ENCODE measurements at regions not wholly inside any gene's neighbourhood (a gene's known extent, or its start where the extent isn't known, plus 50 kb on each side); places are given as distances from the start of the nearest gene placed in this dataset.

DNA sequence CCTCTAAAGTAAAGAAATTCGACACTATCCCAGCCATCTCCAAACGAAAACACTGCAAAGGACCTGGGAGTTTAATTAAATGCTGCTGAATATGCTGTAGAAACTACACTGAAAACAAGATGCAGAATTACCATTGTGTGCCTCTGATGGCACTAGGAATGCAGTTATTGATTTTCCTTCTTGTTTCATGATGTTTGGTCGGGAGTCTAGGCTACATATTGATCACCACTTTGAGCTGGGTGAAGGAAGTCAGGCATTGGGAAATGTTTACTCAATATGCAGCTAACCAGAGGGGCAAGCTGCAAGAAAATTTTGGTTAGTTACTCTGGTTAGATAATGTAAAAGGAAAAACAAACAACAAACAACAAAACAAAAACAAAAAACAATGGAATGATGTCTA, 650.7 kb upstream of the GALNTL6 start:
- TF ChIP-seq, protein P1, sequence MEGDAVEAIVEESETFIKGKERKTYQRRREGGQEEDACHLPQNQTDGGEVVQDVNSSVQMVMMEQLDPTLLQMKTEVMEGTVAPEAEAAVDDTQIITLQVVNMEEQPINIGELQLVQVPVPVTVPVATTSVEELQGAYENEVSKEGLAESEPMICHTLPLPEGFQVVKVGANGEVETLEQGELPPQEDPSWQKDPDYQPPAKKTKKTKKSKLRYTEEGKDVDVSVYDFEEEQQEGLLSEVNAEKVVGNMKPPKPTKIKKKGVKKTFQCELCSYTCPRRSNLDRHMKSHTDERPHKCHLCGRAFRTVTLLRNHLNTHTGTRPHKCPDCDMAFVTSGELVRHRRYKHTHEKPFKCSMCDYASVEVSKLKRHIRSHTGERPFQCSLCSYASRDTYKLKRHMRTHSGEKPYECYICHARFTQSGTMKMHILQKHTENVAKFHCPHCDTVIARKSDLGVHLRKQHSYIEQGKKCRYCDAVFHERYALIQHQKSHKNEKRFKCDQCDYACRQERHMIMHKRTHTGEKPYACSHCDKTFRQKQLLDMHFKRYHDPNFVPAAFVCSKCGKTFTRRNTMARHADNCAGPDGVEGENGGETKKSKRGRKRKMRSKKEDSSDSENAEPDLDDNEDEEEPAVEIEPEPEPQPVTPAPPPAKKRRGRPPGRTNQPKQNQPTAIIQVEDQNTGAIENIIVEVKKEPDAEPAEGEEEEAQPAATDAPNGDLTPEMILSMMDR (IDR thresholded peaks at IDR 0.05; ENCODE audit: insufficient read depth, low read length) = no peak
- no peak for TF ChIP-seq POLR2AphosphoS5 (IDR thresholded peaks at IDR 0.05; ENCODE audit: low read depth)
- TF ChIP-seq GABPA (IDR thresholded peaks at IDR 0.05; ENCODE audit: low read depth) = no peak
- TF ChIP-seq, protein P2, sequence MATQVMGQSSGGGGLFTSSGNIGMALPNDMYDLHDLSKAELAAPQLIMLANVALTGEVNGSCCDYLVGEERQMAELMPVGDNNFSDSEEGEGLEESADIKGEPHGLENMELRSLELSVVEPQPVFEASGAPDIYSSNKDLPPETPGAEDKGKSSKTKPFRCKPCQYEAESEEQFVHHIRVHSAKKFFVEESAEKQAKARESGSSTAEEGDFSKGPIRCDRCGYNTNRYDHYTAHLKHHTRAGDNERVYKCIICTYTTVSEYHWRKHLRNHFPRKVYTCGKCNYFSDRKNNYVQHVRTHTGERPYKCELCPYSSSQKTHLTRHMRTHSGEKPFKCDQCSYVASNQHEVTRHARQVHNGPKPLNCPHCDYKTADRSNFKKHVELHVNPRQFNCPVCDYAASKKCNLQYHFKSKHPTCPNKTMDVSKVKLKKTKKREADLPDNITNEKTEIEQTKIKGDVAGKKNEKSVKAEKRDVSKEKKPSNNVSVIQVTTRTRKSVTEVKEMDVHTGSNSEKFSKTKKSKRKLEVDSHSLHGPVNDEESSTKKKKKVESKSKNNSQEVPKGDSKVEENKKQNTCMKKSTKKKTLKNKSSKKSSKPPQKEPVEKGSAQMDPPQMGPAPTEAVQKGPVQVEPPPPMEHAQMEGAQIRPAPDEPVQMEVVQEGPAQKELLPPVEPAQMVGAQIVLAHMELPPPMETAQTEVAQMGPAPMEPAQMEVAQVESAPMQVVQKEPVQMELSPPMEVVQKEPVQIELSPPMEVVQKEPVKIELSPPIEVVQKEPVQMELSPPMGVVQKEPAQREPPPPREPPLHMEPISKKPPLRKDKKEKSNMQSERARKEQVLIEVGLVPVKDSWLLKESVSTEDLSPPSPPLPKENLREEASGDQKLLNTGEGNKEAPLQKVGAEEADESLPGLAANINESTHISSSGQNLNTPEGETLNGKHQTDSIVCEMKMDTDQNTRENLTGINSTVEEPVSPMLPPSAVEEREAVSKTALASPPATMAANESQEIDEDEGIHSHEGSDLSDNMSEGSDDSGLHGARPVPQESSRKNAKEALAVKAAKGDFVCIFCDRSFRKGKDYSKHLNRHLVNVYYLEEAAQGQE (IDR thresholded peaks at IDR 0.05; ENCODE audit: insufficient replicate concordance, low read depth) = no peak

Data from HL-60 (cell line).